NCI-H128 (cell line): ENCODE measurements at regions not wholly inside any gene's neighbourhood (a gene's known extent, or its start where the extent isn't known, plus 50 kb on each side); places are given as distances from the start of the nearest gene placed in this dataset.

Experiments used
- DNase-seq: peaks from one replicate; lab custom pipeline; 2025; ENCODE audit not compliant: unreplicated experiment; lab: John Stamatoyannopoulos, UW

DNA sequence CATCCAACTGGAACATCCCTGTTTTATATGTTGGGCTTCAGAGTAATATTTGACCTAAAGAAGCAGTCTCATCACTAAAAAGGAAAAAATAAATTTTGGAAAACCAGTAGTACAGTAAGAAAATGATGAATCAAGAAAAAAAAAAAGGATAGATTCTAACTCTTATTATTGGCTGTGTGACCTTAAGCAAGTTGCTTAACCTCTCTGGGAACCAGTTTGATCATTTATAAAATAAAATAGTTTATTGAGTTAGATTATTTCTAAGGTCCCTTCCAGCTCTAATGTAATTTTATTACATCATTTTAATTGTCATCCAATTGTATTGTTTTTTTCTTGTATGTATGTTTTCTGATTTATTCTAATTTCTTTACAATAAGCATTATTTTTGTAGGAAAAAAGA is 127.0 kb downstream of the PRELID2 start:
- DNase-seq = no peak

- no peak for DNase-seq
Measured at GRCh38 chr5:145704724-145705123, 130.4 kb downstream of the PRELID2 start.

- no peak for DNase-seq
Measured at GRCh38 chr5:145703856-145704255, 131.3 kb downstream of the PRELID2 start.

DNA sequence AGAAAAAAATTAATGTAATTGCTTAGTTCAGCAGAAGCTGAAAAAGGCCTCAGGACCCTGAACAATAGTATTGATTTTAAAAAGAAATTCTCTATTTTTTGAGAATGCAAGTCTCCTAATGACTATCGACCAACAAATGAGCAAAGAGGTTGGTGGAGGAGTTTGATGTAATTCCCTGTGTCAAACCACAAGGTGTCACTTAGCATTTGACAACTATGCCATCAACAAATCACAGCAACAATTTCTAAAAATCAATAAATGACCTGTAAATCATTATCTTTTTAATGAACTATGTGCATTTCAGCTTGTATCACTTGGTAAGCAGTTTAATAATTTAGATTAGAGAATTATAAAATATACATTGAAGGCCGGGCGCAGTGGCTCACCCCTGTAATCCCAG is 133.7 kb downstream of the PRELID2 start:
- DNase-seq = no peak

DNA sequence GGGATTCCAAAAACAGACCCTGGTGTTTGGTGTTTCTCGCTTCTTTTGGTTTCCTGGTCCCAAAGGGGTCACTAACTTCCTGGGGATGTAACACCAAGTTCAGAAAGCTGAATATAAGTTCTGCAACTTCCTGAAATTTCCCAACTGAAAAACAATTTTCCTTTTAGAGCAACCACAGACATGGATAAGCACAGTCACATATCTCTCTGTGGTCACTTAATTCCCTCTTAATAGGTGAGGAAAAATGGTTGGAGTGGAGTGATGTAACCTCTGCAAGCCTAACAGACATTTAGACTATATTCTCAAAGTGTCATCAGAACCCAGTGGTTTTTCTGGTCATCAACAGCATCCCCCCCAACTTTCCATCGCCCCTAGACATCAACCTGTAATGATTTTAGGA is 135.3 kb downstream of the PRELID2 start:
- DNase-seq = no peak

DNA sequence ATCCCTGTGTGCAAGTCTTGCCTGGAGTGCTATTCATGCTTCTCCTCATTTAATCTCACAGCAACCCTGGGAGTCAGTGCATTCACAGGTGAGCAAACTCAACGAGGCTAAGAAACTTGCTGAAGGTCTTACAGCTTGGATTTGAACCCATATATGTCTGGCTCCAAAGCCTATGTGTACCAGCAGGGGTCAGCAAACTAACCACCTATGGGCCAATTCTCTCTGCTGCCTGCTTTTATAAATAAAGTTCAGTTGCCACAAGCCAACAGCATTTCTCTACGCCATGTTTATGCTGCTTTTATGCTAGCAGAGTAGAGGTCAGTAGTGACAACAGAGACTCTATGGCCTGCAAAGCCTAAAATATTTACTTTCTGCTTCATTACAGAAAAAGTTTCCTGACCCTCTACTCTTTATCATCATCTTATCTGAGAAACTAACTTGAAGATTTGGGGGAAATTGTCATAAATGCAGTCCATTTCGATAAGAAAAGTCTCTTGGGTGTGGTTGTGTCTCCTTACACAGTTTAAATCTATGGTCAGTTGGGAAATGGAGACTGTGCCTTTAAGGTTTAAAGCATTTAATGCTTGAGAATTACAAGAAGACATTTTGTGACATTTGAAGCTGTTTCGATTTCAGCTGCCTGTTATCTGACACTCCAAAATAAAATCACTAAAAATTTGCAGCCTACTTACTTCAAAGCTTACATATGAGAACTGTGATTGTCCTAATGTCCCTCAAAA is 137.7 kb downstream of the PRELID2 start:
- DNase-seq = no peak

- no peak for DNase-seq
Measured at GRCh38 chr5:145689235-145689634, 145.9 kb downstream of the PRELID2 start.

DNA sequence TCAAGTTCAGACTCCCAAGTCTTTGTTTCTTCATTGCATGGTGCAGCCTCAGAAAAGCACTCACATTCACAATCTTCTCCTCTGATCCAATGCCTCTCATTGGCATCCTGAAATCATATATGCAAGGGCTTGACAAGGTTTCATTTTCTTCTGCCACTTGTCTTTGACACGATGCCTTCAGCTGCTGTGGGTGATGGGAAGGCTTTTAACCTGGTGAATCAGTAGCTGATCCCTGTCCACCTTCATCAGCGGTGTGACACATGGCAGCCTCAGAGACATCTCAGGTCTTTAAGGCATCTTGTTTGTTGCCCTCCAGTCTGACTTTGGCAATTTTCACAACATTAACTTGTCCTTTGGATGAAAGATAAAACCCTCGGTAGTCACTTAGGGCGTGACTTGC is 147.2 kb downstream of the PRELID2 start:
- no peak for DNase-seq

- no peak for DNase-seq
Measured at GRCh38 chr5:145685417-145685816, 149.7 kb downstream of the PRELID2 start.

DNA sequence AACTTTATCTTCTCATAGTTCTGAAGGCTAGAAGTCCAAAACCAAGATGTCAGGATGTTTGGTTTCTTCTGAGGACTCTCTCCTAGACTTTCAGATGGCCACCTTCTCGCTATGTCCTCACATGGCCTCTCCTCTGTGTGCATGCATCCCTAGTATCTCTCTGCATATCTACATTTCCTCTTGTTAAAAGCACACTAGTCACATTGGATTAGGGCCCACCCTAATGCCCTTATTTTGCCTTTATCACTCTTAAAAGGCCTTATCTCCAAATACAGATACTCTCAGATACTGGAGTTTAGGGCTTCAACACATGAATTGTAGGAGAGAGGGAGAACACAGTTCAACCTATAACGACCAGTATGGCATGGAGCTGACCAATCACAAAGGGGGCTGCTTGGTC is 151.7 kb downstream of the PRELID2 start:
- no peak for DNase-seq

DNA sequence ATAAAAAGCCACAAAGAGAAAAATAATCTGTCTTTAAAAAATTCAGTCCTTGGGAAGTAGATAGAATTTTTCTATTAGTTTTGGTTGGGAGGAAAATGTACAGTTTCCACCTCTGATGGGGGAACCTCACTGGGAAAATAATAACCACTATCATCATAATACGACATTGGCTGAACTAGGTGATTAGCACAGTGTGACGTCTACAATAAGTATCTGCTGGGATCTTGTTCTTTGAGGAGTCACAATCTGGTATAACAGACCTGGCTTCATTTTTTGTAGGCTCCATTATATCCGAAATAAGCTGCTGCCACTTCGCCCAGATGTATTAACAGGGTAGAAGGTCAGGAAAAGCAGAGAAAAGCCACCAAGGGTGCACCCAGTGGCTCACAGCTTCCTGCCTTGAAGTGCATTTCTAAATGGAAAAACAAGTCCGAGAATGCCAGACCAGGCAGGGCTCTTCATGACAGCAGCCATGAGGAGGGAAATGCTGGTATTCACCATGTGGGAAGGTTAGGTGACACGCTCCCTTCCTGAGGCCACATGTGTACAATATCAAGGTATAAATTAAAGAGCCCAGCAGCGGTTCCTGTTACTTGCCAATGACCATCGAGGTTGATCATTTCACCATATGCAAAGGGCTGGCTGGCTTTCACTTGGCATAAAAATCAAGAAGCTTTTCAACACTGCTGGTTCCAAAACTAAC is 152.8 kb downstream of the PRELID2 start:
- no peak for DNase-seq

DNA sequence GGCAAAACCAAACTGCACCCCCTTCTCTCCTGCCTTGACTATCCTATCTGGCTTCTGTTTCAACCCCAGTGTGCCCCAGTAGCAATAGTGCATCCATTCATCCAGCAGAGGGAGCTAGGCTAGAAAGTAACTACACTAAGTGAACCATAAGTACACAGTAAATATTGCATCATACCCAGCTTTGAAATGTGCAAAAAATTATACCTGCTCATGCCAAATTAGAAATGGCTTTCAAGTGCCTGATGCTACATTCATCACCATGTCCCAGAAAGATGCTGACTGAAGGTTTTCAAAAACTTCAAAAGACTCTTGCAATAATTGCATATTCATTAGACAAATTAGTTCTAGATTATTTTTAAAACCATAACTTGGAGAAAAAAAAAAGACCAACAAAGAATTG is 153.5 kb downstream of the PRELID2 start:
- no peak for DNase-seq

DNA sequence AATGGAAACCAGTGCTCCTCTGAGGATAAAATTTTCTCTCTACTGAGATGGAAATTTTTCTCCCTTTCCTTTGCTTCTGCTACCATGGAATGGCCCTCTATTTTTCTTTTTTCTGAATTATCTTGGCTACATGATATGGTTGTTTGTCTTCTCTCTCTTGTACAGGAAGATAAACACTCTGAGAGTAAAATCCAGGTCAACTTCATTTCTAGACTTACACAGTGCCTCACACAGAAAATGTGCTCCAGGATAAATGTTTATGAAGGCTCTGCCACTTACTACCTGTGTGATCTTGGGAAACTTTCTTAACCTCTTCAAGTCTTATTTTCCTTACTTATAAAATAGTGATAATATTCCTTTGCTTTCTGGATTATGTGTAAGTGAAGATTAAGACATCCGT is 153.9 kb downstream of the PRELID2 start:
- DNase-seq = no peak

DNA sequence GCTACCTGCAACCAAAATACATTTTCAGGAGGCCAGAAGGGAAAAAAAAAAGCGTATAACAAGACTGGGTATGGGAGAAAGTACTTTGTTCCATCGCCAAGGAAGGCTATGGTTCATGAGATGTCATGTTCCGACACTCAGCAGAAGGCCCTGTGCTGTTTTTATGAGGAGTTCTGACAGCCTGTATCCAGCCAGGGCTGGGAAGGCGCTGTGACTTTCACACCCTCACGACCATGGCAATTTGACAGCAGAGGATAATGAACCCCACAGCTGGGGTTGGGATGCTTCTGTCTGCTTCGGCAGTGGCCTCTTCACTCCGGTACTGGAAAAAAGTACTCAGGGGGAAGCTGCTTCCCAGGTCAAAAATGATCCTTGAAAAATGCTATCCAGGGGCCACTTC is 154.4 kb downstream of the PRELID2 start:
- DNase-seq = no peak

DNA sequence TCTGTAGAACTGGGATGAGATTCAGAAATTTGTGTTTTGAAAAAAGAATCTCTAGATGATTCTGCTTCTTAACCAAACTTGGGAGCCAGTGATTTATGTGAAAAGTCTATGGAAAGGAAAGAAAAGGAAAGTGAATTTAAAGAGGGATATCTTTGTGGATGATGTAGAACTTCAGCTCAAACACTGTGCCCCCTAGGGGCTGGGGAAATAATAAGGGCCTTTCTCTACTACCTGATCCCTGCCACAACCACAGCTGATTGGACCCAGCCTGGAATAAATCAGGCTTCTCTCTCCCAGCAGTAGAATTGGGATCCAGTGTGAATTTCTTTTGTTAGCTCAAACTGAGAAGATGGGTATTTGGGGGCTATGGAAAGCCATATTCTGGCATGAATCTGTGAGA is 155.0 kb downstream of the PRELID2 start:
- DNase-seq = no peak

DNA sequence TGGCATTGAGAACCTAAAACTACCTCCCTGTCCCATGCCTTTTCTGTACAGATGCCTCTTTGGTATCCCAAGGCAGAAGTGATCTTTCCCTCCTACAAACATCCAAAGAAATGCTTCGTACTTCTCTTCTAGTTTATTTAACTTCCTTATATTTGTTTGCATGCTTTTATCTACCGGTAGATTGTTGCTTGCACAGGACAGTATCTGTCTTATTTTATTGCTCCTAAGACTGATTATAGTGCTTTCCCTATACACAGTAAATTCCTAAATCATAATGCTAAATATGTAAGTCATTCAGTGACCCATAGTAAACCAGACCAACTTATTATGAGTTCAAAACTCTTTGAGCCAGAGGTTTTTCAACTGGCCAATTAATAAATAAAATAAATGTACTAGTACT is 156.9 kb downstream of the PRELID2 start:
- no peak for DNase-seq

DNA sequence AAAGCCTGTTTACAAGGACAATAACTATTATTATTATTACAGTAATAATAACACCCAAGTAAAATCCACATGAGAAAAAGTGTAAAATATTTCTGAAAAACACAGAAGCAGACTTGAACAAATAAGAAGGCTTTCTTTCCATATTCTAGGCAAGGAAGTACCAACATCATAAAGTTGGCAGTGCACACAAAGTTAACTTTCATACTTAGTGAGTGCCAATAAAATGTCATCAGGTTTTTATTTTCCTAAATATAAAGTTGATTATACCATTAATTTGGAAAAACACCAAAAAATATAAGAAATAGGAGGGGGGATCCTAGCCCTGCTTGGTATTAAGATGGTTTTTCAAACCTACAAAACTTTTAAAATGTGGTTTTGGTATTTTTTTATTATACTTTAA is 161.4 kb downstream of the PRELID2 start:
- DNase-seq = no peak

- no peak for DNase-seq
Measured at GRCh38 chr5:145668714-145669113, 166.4 kb downstream of the PRELID2 start.

GRCh38 chr5:145667742-145668141 is 167.4 kb downstream of the PRELID2 start:
- DNase-seq = no peak

GRCh38 chr5:145666591-145666990 is 168.6 kb downstream of the PRELID2 start:
- no peak for DNase-seq

DNA sequence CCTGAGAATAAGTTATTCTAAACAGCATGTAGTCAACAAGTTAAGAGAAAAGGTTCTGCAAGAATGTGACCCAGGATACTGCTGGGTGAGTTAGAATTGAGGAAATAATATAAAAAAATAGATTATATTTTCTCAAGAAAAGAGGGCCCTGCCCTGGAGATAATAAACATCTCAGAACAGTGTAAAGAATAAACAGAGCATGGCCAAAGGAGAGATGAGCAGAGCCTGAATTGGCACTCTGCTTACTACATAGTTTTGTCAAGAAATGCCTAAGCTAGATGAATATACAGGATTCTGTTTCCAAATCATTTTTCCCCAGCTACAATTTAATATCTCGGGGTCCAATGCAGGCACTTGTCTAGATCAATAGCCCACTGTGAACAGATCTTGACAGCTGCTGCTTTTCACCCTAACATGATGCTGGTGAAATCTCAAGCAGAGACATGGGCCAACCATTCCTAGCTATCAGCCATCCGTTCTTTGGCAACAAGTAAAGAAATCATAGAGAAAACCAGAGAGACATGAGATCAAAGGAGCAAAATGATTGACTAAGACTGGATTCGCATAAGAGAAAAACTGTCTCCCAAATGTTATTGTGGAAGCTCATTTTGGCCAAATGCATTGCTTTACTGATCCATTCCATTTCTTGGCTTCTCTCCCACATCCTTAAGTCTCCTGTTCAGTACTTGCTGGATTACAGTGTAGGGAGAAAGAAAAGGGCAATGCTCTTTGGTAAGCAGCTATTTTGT is 173.2 kb downstream of the PRELID2 start:
- no peak for DNase-seq
